ENCODE measurements at regions not wholly inside any gene's neighbourhood (a gene's known extent, or its start where the extent isn't known, plus 50 kb on each side); places are given as distances from the start of the nearest gene placed in this dataset.

DNA sequence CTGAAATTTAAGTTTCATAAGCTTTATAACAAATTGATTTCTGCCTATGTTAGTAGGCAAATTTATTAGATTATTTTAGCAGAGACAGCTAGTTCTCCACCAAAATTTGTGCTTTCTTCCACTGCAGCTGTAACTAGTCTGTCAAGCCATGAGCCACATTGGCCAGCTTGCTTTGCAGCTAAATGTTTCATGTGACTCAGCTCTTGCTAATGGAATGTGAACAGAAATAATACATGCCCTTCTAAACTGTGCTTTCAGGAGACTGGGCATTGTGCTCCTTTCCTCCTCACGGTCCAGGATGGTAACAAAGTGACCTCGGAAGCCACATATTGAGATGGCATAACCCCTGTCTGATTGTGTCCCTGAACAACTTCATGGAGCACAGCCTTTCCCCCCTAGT, 51.3 kb upstream of the KPNA4 start:
- TF ChIP-seq, protein P1, sequence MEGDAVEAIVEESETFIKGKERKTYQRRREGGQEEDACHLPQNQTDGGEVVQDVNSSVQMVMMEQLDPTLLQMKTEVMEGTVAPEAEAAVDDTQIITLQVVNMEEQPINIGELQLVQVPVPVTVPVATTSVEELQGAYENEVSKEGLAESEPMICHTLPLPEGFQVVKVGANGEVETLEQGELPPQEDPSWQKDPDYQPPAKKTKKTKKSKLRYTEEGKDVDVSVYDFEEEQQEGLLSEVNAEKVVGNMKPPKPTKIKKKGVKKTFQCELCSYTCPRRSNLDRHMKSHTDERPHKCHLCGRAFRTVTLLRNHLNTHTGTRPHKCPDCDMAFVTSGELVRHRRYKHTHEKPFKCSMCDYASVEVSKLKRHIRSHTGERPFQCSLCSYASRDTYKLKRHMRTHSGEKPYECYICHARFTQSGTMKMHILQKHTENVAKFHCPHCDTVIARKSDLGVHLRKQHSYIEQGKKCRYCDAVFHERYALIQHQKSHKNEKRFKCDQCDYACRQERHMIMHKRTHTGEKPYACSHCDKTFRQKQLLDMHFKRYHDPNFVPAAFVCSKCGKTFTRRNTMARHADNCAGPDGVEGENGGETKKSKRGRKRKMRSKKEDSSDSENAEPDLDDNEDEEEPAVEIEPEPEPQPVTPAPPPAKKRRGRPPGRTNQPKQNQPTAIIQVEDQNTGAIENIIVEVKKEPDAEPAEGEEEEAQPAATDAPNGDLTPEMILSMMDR (IDR thresholded peaks at IDR 0.05) = no peak
- TF ChIP-seq POLR2AphosphoS5 (IDR thresholded peaks at IDR 0.05) (no peak), POLR2A (IDR thresholded peaks at IDR 0.05) (no peak), EP300 (IDR thresholded peaks at IDR 0.05) (no peak)

Data from stomach (tissue), 4 donors.